GM21619 (cell line): ENCODE measurements at regions not wholly inside any gene's neighbourhood (a gene's known extent, or its start where the extent isn't known, plus 50 kb on each side); places are given as distances from the start of the nearest gene placed in this dataset.
"Not testable (repeated sequence)": the region's sequence is repeated elsewhere in the genome, so short reads cannot be mapped to it uniquely, and the experiment has no call there.

Experiments used
- ATAC-seq: cut with Tn5 transposase; IDR thresholded peaks from one replicate; pipeline ENCODE4 v1.9.1; 2021; ENCODE audit not compliant: unreplicated experiment

- ATAC-seq, result peak; percentile 78
These were observed 55.5 kb downstream of the TPBG start for GRCh38 chr6:82419132-82419581.

GRCh38 chr6:82419859-82420258 lies 56.2 kb downstream of the TPBG start:
- ATAC-seq, result no peak

- ATAC-seq, result no peak
These were observed 67.0 kb downstream of the TPBG start for GRCh38 chr6:82430611-82431010.

GRCh38 chr6:82436740-82437139 lies 73.1 kb downstream of the TPBG start:
- ATAC-seq, result no peak

GRCh38 chr6:82437701-82438100 lies 74.1 kb downstream of the TPBG start:
- no peak for ATAC-seq

- ATAC-seq, result no peak
These were observed 77.6 kb downstream of the TPBG start for GRCh38 chr6:82441047-82441855.

GRCh38 chr6:82442061-82442719 lies 78.6 kb downstream of the TPBG start:
- no peak for ATAC-seq

GRCh38 chr6:82458147-82458546 lies 94.5 kb downstream of the TPBG start:
- ATAC-seq, result no peak

GRCh38 chr6:82458705-82459104 lies 95.1 kb downstream of the TPBG start:
- no peak for ATAC-seq

- no peak for ATAC-seq
These were observed 97.9 kb downstream of the TPBG start for GRCh38 chr6:82461536-82461935.

GRCh38 chr6:82467338-82467737 lies 103.7 kb downstream of the TPBG start:
- no peak for ATAC-seq

GRCh38 chr6:82470123-82470522 lies 106.5 kb downstream of the TPBG start:
- ATAC-seq, result not testable (repeated sequence)

- ATAC-seq, result not testable (repeated sequence)
These were observed 111.5 kb downstream of the TPBG start for GRCh38 chr6:82475106-82475505.

- ATAC-seq, result no peak
These were observed 120.4 kb downstream of the TPBG start for GRCh38 chr6:82484001-82484400.

- ATAC-seq, result no peak
These were observed 121.4 kb downstream of the TPBG start for GRCh38 chr6:82484737-82485626.

GRCh38 chr6:82487895-82488294 lies 124.3 kb downstream of the TPBG start:
- ATAC-seq, result no peak

- no peak for ATAC-seq
These were observed 124.8 kb downstream of the TPBG start for GRCh38 chr6:82488403-82488802.

GRCh38 chr6:82492134-82492533 lies 128.5 kb downstream of the TPBG start:
- ATAC-seq, result no peak

GRCh38 chr6:82493467-82493866 lies 129.8 kb downstream of the TPBG start:
- ATAC-seq, result no peak

- no peak for ATAC-seq
These were observed 130.8 kb downstream of the TPBG start for GRCh38 chr6:82494367-82494766.

- not testable (repeated sequence) for ATAC-seq
These were observed 138.3 kb downstream of the TPBG start for GRCh38 chr6:82501901-82502300.
